Dedifferentiated amniotic fluid mesenchymal stem cell (primary cell): ENCODE measurements at regions not wholly inside any gene's neighbourhood (a gene's known extent, or its start where the extent isn't known, plus 50 kb on each side); places are given as distances from the start of the nearest gene placed in this dataset.
"Not testable (repeated sequence)": the region's sequence is repeated elsewhere in the genome, so short reads cannot be mapped to it uniquely, and the experiment has no call there.

Experiments used
- DNase-seq: peaks from one replicate; pipeline ENCODE4 v3.0.0-alpha.2; 2016; ENCODE audit errors: extremely low spot score

DNA sequence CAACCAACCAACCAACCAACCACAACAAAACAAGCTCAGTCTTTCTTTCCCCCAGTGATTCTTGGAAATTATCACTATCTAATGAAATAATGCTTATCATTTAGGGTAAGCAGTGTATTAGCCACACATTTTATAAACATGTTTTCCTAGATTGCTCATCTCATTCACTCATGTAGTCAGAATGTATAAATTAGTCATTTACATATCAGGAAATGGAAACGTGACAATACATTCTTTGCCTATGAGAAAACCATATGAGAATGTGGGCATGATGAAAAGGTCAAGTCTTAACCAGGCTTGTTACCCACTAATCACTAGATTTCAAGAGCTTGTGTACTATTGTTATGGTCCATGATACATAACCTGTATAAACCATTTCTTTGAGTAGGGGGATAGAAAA lies 1583.4 kb upstream of the PIK3C3 start:
- DNase-seq, result peak; percentile 22

- no peak for DNase-seq
These were observed 1587.5 kb upstream of the PIK3C3 start for GRCh38 chr18:40367576-40367975.

DNA sequence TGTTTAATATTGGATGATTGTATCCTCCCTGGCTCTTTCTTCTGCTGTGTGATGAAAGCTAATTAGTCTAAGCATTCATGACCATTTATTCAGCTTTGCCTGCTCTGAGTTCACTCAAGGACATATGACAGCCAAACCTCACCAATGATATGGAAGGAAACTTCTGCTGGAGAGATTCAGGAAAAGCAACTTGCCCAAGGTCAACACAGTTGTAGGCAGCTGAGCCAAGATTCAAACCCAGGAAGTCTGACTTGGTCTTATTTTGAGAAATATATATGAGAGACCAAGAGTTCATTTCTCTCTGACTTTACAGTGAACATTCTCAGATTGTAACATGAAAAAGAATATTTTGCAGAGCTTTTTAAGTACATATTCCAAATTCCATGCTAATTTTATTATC lies 1588.5 kb upstream of the PIK3C3 start:
- DNase-seq, result no peak

DNA sequence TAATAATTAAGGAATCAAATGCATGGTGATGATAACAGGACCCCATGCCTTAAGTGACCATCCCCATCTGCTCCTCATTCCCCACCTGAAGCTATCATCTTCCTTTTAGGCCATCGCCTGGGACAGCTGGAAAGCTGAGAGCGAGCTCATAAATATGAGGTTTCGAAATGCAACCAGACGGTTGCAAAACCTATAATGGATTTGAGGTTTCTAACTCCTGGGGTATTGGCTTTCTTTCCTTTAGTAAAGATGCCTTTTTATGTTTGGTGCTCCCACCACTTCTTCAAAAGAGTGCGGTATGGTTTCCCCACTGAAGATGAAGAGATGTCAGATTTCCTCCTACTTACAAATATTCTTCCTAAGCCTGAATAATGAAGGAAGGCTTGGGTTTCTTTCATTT lies 1589.5 kb upstream of the PIK3C3 start:
- DNase-seq, result no peak

DNA sequence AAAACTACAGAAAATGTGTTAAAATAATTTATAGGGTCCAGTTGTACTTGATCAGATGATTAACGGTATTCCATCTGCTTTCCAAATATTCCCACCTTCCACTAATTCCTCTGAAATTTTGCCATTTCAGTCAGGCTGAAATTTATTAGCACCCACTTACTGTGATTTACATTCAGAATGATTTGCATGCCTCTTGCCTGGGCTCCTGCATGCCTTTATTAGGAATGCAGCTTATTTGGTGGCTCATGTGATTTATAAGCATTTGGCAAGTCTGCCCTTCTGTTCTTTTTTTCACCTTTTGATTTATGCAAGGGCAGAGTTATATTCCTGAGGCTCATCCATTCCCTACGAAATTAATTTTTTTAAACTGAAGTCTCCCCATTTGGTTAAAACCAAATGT lies 1594.5 kb upstream of the PIK3C3 start:
- DNase-seq, result no peak

DNA sequence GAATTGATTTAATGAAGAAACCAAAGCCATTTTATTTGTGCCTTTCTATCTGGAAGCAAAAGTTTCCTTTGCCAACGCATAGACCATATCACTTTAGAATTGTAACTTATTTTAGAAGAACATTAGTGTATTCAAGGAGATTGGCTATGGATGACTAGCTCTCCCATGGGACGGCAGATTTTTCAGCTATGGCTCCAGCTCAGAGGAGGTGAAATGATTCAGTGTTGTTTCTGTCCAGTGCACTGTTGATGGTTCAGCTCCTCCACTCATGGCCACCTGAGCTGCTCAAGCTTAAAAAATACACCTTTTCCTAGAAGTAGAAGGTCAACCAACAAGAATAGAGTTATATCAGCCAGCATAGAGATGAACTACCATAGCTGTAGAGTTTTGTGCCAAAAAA lies 1597.5 kb upstream of the PIK3C3 start:
- DNase-seq, result no peak

DNA sequence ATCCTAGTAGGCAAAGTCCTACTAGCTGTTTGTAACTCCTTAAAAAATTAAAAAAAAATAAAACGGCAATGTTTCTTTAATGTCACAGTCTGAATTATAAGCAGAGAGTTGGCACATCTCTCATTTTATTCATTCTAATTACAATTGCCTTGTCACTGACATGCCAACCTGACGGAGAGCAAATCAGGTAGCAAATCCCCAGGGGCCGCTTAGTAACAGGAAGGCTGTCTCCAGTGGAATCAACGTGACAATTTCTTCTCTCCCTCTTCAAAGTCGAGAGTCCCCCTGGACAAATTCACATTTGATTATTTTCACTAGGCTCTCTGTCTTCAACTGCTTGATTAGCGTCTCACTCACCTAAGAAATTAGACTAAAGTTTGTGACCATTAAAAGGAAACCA lies 1598.9 kb upstream of the PIK3C3 start:
- no peak for DNase-seq

DNA sequence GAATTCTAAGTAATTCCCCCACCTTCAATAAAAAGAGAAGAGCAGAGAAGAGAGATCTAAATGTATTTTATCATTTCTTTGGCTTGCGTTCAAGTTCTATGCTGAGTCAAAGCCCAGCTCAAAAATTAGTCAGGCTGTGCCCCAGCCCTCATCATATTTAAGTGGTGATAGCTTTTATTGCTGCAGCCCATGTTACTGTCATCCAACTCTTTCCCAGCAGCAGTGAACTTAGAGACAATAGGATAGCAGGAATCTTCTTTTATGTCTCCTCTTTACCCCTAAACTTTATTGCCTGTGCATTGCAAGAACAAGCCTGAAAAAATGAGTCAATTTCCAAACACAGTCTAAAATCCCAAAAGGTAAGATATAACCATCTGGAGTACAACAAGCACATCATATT lies 1599.3 kb upstream of the PIK3C3 start:
- DNase-seq, result peak; percentile 41

DNA sequence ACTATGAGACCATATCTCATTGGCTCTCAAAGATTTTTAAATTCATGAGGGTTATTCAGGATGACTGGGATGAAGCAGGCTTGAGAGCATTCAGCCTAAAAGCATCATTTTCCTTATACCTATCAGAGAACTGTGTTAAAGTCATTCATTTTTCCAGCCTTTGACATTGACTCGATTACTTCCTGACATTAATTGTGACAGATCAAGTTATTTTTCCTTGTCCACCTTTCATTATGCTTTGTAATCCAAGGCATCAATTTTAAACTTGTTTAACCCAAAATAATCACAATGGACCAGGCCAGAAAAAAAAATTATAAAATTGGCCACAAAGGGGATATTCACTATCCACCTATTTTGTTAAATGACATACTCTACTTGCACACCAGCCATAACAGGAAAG lies 1606.8 kb upstream of the PIK3C3 start:
- DNase-seq, result no peak

GRCh38 chr18:40347261-40347660 lies 1607.8 kb upstream of the PIK3C3 start:
- no peak for DNase-seq

DNA sequence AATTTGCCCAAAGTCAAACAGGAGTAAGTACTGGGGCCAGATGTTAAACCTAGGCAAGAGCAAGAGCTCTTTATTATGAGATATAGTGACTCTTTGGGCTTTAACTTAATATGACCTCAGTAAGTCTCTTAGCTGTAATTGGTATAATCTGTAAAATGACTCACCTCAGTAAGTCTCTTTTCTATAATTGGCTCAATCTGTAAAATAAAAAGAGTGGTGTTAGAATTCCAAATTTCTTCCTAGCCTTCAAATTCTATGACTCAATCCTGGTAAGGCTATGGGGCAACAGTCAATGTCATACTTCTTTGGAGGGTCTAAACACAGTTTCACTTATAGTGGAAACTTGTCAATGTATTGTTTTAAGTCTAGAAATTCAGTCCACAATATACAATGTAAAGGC lies 1608.9 kb upstream of the PIK3C3 start:
- DNase-seq, result no peak

DNA sequence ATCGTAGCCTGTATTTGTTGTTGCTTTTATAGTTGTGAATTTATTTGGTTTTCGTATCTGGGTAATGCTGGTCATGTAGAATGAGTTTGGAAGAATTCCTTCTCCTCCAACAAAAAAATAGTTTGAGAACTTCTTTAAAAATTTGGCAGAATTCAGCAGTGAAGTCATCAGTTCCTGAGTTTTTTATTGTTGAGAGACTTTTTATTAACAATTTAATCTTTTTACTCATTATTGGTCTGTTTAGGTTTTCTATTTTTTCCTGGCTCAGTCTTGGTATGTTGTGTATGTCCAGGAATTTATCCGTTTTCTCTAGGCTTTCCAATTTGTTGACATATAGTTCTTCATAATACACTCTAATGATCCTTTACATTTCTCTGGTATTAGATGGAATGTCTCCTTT lies 1613.3 kb upstream of the PIK3C3 start:
- no peak for DNase-seq

DNA sequence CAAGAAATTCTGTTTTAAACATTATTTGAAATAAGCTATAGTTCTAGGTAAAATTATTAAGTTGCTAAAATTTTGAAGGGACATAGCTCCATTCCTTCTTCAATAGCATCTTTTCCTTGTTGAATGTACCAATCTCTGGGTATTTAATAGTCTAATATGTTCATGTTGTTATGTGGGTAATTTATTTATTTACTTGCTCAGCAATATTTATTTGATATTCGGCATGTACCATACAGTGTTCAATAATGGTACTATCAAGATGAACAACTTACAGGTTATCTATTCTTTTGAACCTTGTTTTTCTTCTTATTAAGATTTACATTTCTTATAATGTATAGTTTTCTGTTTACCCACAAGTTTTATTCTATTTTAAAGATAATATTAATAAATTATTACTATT lies 1616.8 kb upstream of the PIK3C3 start:
- no peak for DNase-seq

DNA sequence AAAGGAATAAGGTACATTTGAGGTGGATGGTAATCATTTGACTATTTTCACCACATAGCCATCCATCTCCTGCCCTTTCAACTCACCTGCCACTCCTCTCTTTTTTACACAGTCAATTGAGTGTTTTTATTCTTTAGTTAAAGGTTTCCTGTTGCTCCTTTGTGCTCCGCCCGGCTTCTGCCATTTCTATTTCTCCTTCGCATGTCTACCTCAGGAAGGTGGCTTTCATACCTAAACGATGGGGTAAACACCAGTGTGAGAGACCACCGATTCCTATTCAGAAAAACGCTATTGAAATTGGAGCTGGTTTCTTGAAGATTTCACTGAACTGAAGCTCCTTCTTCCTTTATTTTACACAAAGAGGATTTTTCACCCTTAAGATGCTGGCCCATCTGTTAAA lies 1628.0 kb upstream of the PIK3C3 start:
- no peak for DNase-seq

DNA sequence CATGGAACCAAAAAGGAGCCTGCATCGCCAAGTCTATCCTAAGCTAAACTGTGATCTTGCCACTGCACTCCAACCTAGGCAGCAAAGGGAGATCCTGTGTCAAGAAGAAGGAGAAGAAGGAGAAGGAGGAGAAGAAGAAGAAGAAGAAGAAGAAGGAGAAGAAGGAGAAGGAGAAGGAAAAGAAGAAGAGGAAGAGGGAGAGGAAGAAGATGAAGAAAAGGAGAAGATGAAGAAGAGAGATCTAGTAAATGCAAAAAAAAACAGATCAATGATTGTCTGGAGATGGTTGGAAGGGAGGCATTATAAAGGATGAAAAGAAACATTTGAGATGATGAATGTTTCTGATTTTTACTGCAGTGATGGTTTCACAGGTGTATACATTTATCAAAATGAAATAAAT lies 1629.0 kb upstream of the PIK3C3 start:
- DNase-seq, result no peak

- DNase-seq, result no peak
These were observed 1640.8 kb upstream of the PIK3C3 start for GRCh38 chr18:40314199-40314598.

- no peak for DNase-seq
These were observed 1641.9 kb upstream of the PIK3C3 start for GRCh38 chr18:40313030-40313642.

DNA sequence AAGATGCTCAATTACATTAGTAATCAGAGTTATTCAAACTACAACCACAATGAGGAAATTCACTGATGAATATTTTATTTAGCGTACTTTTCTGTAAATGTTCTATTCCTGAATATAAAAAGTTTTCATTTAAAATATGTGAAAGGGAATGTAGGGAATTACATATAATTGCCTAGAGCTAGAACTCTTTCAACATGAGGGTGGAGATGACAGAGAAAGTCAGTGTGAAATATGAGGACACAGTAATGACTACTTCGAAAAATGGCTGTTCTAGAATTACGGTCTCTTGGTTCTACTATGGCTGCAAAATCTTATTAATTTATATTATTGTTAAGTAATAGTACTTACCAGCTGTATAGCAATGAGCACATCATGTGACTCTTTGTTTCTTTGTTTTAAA lies 1647.4 kb upstream of the PIK3C3 start:
- no peak for DNase-seq

- no peak for DNase-seq
These were observed 1658.2 kb upstream of the PIK3C3 start for GRCh38 chr18:40296717-40297413.

DNA sequence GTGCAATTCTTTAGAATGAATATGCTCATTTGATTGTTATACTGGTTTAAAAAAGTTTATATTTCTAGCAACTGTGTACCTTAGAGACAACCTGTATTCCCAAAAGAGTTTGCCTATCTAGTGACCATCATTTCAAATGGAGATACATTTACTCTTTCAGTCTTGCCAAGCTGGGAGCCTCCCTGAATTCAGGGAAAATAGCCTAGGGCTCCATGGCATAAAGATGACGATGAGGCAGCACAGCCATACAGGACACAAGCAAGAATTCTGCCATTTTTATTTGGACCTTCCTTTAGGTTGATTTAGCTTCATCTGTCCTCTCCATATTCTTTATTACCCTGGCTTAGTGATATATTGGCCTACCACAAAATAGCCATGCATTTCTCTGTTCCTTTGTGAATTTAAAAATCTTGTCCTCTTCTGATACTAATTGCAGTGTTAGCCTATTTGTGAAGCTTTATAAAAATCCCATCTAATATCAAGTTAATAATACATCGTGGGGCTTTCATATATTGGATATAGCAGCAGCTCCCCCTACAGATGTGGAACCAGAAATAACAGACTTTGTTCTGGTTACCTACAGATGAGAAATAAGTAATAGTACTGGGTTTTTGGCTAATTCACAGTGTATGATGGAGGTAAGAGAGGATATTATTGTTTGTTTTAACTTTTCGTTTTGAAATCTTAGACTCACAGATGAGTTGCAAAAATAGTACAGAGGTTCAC lies 1661.9 kb upstream of the PIK3C3 start:
- no peak for DNase-seq

DNA sequence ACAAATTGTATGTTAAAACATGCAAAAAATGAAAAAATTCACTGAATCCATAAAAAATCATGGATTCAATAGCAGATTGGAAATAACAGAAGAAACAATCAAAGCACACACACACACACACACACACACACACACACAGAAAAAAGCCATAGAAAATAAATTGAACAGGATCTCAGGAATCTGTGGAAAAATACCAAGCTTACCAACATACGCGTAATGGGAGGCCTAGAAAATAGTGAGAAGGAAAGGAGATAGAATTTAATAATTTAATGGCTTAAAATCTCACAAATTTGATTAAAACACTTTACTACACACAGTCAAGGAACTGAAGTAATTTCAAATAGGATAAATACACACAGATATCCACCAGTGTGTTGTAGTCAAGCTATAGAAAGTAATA lies 1671.5 kb upstream of the PIK3C3 start:
- DNase-seq, result no peak

DNA sequence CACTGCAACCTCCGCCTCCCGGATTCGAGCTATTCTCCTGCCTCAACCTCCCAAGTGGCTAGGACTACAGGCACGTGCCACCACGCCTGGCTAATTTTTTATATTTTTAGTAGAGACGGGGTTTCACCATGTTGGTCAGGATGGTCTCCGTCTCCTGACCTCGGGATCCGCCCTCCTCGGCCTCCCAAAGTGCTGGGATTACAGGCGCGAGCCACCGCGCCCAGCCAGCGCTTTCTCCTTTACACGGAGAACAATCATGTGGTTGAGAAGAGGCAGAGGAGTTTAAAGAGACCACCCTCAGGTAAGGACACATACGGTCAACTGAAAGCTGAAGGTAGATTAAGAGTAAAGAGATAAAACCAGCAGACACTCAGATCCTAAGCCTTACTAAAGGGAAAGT lies 1673.7 kb upstream of the PIK3C3 start:
- not testable (repeated sequence) for DNase-seq

DNA sequence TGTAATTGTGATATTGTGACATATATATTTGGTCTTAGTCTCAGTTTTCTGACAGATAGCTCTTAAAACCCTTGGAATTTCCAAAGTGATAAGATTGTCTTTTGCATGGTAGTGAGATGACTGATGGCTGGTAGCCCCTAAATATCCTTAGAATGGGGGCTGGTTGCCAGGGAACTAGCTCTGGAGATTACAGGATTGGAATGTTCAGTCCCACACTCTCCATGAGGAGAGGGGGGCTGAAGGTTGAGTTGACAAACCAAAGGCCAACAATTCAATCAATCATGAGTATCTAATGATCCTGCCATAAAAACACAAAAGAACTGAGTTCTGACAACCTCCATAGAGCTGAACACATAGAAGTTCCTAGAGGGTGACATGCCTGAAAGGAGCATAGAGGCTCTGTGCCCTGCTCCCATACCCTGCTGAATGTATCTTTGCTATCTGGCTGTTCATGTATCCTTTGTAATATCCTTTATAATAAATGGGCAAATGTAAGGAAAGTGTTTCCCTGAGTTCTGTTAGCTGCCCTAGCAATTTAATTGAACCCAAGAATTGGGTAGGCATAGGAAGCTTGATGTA lies 1680.3 kb upstream of the PIK3C3 start:
- DNase-seq, result no peak
